ENCODE measurements at regions not wholly inside any gene's neighbourhood (a gene's known extent, or its start where the extent isn't known, plus 50 kb on each side); places are given as distances from the start of the nearest gene placed in this dataset.

DNA sequence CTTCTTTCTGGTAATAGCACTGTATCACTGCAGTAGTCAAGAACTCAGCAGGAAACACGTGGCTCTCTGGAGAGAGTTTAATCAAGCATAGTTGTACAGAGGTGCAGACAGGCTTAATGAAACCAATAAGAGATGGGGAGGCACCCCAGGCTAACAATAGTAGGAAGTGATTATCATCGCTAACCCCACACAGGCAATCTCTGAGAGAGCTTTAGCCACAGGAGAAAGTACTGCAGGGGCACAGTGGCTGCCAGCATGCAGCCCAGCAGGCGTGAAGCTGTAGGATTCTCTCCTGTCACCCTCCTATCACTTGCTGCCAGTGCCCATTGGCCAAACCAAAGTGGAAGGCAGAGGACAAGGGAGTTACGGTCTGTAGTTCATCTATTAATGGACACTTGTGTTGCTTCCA, 450.0 kb upstream of the RASGEF1B start:
- Histone ChIP-seq H3K27ac (no peak overlapping the region), H3K4me1 (no peaks in the 10 kb centered on the region), H3K9me3 (no peaks in the 10 kb centered on the region), H3K27me3 (no peaks in the 10 kb centered on the region), H3K4me3 (no peak overlapping the region), H3K36me3 (ENCODE audit: low read depth, missing control alignments) (no peaks in the 10 kb centered on the region)
- intact Hi-C loops (cut with DNase I; ENCODE audit: low total_unique reads): no loop called here
- TF ChIP-seq, protein P1, sequence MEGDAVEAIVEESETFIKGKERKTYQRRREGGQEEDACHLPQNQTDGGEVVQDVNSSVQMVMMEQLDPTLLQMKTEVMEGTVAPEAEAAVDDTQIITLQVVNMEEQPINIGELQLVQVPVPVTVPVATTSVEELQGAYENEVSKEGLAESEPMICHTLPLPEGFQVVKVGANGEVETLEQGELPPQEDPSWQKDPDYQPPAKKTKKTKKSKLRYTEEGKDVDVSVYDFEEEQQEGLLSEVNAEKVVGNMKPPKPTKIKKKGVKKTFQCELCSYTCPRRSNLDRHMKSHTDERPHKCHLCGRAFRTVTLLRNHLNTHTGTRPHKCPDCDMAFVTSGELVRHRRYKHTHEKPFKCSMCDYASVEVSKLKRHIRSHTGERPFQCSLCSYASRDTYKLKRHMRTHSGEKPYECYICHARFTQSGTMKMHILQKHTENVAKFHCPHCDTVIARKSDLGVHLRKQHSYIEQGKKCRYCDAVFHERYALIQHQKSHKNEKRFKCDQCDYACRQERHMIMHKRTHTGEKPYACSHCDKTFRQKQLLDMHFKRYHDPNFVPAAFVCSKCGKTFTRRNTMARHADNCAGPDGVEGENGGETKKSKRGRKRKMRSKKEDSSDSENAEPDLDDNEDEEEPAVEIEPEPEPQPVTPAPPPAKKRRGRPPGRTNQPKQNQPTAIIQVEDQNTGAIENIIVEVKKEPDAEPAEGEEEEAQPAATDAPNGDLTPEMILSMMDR (IDR thresholded peaks at IDR 0.05): no peak
- no peak for TF ChIP-seq POLR2A (IDR thresholded peaks at IDR 0.05)
- DNase-seq: no peak
- 52 to 67% methylated on average over 4 of the region's 4 CpGs for WGBS, 2 donors

DNA sequence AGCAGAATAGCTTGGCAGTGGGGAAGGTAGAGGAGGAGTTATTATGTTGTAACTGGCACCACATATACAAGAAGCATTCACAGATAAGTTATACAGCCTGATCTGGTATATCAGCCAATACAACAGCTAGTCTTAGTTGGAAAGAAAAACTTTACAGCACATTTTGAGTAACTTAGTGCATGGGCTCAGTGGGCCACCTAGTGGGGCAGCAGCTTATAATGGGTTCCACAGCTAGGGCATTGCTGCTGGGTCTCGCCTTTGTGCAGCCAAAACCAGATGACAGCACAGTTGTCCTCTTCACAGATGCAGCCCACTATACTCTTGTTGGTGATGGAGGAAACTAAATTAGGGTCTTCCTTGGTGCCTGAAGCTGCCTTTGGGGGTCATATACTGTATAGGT, 448.1 kb upstream of the RASGEF1B start:
- Histone ChIP-seq H3K4me1 (no peaks in the 10 kb centered on the region), H3K9me3 (no peaks in the 10 kb centered on the region), H3K27me3 (no peaks in the 10 kb centered on the region), H3K4me3 (no peak overlapping the region), H3K36me3 (ENCODE audit: low read depth, missing control alignments) (no peaks in the 10 kb centered on the region), H3K27ac (no peak overlapping the region)
- intact Hi-C loops (cut with DNase I; ENCODE audit: low total_unique reads): no loop called here
- WGBS, 2 donors: 100% methylated on average over 1 of the region's 1 CpG
- DNase-seq: no peak
- TF ChIP-seq, protein P1 (IDR thresholded peaks at IDR 0.05): no peak

- H3K27ac ChIP-seq: no peak overlapping the region
- no peak for TF ChIP-seq POLR2A (IDR thresholded peaks at IDR 0.05)
- TF ChIP-seq, protein P1 (IDR thresholded peaks at IDR 0.05): no peak
- H3K9me3 ChIP-seq: no peaks in the 10 kb centered on the region
- no peaks in the 10 kb centered on the region for H3K27me3 ChIP-seq
- WGBS, 2 donors: 68 to 70% methylated on average over 4 of the region's 4 CpGs
- intact Hi-C loops (cut with DNase I; ENCODE audit: low total_unique reads): no loop called here
- H3K4me1 ChIP-seq: no peaks in the 10 kb centered on the region
- no peak for DNase-seq
- no peak overlapping the region for H3K4me3 ChIP-seq
- H3K36me3 ChIP-seq (ENCODE audit: low read depth, missing control alignments): no peaks in the 10 kb centered on the region
Observed at GRCh38 chr4:81919223-81919622, 447.5 kb upstream of the RASGEF1B start.

DNA sequence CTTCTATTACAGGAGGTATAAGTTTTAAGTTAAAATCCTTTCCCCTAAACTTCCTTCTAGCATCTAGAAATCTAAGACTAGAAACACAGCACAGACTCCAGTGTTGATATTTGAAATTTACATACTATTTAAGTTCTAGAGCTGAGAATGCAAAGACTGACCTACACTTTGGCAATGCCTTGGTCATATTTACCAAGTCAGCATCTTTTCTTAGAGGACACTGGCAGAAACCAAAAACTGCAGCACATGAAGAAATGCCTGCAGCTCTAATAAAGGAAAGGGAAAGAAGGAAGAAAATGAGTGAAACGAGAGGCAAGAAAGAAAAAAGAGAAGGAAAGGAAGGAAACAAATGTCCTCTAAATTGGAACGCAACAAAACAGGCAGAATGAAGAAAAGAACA, 443.7 kb upstream of the RASGEF1B start:
- Histone ChIP-seq H3K4me1 (no peaks in the 10 kb centered on the region), H3K27ac (no peak overlapping the region), H3K4me3 (no peak overlapping the region), H3K27me3 (no peaks in the 10 kb centered on the region), H3K9me3 (no peaks in the 10 kb centered on the region), H3K36me3 (ENCODE audit: low read depth, missing control alignments) (no peaks in the 10 kb centered on the region)
- 88 to 100% methylated on average over 2 of the region's 2 CpGs for WGBS, 2 donors
- intact Hi-C loops (cut with DNase I; ENCODE audit: low total_unique reads): no loop called here
- TF ChIP-seq POLR2A (IDR thresholded peaks at IDR 0.05): no peak
- DNase-seq: no peak

- H3K27ac ChIP-seq: no peak overlapping the region
- no peaks in the 10 kb centered on the region for H3K27me3 ChIP-seq
- intact Hi-C loops (cut with DNase I; ENCODE audit: low total_unique reads): no loop called here
- H3K36me3 ChIP-seq (ENCODE audit: low read depth, missing control alignments): no peaks in the 10 kb centered on the region
- no peaks in the 10 kb centered on the region for H3K4me1 ChIP-seq
- no peaks in the 10 kb centered on the region for H3K9me3 ChIP-seq
- TF ChIP-seq POLR2A (IDR thresholded peaks at IDR 0.05): no peak
- TF ChIP-seq, protein P1 (IDR thresholded peaks at IDR 0.05): no peak
- DNase-seq: no peak
- no peak overlapping the region for H3K4me3 ChIP-seq
Observed at GRCh38 chr4:81914623-81915022, 442.9 kb upstream of the RASGEF1B start.
